Calu3 (cell line): ENCODE measurements at regions not wholly inside any gene's neighbourhood (a gene's known extent, or its start where the extent isn't known, plus 50 kb on each side); places are given as distances from the start of the nearest gene placed in this dataset.

Experiments
- BruUV-seq: library from RNA; stranded (reverse); fragments of 400-500 nt; replicated peaks from 2 replicates; lab custom pipeline; 2021; lab: Mats Ljungman, UMichigan
- CTCF ChIA-PET: fragments of 300-600 bp; sonication (Branson Sonifier 250); formaldehyde crosslinking; loops from one replicate; lab custom pipeline; 2022; ENCODE audit warnings: antibody characterized with exemption; lab: Charles Lee
- DNase-seq: peaks from one replicate; pipeline ENCODE4 v3.0.0; 2022
- H3K27ac Mint-ChIP-seq: one replicate; pipeline ENCODE4 v1.8.0; 2022; ENCODE audit warnings: mixed read lengths; ENCODE audit not compliant: unreplicated experiment
- H3K27me3 Mint-ChIP-seq: one replicate; pipeline ENCODE4 v1.8.0; 2022; ENCODE audit warnings: mixed read lengths; ENCODE audit not compliant: unreplicated experiment
- H3K36me3 Mint-ChIP-seq: one replicate; pipeline ENCODE4 v1.8.0; 2022; ENCODE audit warnings: mild to moderate bottlenecking, moderate library complexity, mixed read lengths; ENCODE audit not compliant: insufficient read depth, unreplicated experiment
- H3K4me1 Mint-ChIP-seq: one replicate; pipeline ENCODE4 v1.8.0; 2022; ENCODE audit warnings: mild to moderate bottlenecking, low read depth, mixed read lengths; ENCODE audit not compliant: unreplicated experiment
- H3K4me3 Mint-ChIP-seq: one replicate; pipeline ENCODE4 v1.8.0; 2022; ENCODE audit warnings: mild to moderate bottlenecking, low read depth, moderate library complexity, mixed read lengths; ENCODE audit not compliant: unreplicated experiment
- H3K9me3 Mint-ChIP-seq: one replicate; pipeline ENCODE4 v1.8.0; 2022; ENCODE audit warnings: low read depth, mixed read lengths; ENCODE audit not compliant: unreplicated experiment
- CTCF ChIP-seq: fragments of 200-600 bp; IDR thresholded peaks from one replicate; pipeline ENCODE4 v1.8.0; 2022; ENCODE audit warnings: antibody characterized with exemption; ENCODE audit not compliant: unreplicated experiment
- intact Hi-C: fragments of 100-400 bp; cut with micrococcal nuclease; formaldehyde crosslinking; loops from one replicate; pipeline ENCODE4 v1.10.0; 2022; ENCODE audit not compliant: unreplicated experiment

GRCh38 chr12:5203274-5203673 is 159.6 kb downstream of the KCNA5 start:
- H3K27ac Mint-ChIP-seq = no peak overlapping the region
- H3K4me1 Mint-ChIP-seq = no peaks in the 10 kb centered on the region
- no peaks in the 10 kb centered on the region for H3K27me3 Mint-ChIP-seq
- intact Hi-C loops = no loop called here
- no peak overlapping the region for H3K4me3 Mint-ChIP-seq
- H3K36me3 Mint-ChIP-seq = no peaks in the 10 kb centered on the region
- H3K9me3 Mint-ChIP-seq = peaks cover 3% of the 10 kb centered on the region
- CTCF ChIA-PET = no interaction called here
- no TSS peak for BruUV-seq
- no peak for TF ChIP-seq CTCF
- no peak for DNase-seq

DNA sequence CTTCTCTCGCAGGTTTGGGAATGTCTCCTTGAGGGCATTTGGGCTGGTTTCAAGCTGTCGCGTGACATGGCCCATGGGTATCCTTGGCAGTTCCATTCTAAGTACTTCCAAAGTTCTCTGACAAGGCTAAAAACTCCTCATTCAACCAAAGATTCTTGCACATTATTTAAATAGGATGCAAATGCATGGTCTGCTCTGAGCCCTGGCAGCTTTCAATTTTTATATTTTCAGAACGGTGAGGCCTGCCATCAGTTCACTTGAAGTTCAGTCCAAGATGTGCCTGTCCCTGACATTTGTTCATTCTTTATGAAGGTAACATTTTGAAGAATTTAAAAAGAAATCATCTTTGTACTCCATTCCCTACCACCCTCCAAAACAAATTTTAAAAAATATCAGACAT is 160.0 kb downstream of the KCNA5 start:
- TF ChIP-seq CTCF = no peak
- CTCF ChIA-PET = no interaction called here
- BruUV-seq = no TSS peak
- Mint-ChIP-seq H3K4me1 (no peaks in the 10 kb centered on the region), H3K9me3 (peaks cover 6% of the 10 kb centered on the region), H3K4me3 (no peak overlapping the region), H3K27ac (no peak overlapping the region), H3K27me3 (no peaks in the 10 kb centered on the region), H3K36me3 (no peaks in the 10 kb centered on the region)
- intact Hi-C loops = no loop called here
- DNase-seq = no peak

DNA sequence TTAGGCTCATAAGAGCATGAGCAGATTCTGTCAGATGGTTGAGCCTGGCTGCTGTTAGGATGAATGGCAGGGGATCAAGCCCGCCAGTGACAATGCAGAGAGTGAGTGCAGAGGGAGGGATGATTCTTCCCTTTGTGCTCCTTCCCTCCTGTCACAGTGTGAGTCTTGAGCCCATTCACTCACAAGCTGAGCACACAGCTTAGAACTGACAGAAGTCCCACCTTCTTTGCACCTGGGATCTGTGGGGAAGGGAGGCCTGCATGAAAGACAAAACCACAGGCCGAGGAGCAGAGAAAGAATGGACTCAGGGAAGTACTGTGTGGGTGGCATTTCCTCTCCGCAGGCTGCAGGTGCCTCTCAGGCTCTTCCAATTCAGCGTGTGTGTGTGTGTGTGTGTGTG is 160.6 kb downstream of the KCNA5 start:
- H3K9me3 Mint-ChIP-seq = peaks cover 7% of the 10 kb centered on the region
- no peaks in the 10 kb centered on the region for H3K27me3 Mint-ChIP-seq
- intact Hi-C loops = no loop called here
- no peak for TF ChIP-seq CTCF
- no peak for DNase-seq
- no peak overlapping the region for H3K4me3 Mint-ChIP-seq
- no peak overlapping the region for H3K27ac Mint-ChIP-seq
- H3K36me3 Mint-ChIP-seq = no peaks in the 10 kb centered on the region
- no TSS peak for BruUV-seq
- CTCF ChIA-PET = no interaction called here
- no peaks in the 10 kb centered on the region for H3K4me1 Mint-ChIP-seq

GRCh38 chr12:5204831-5205230 is 161.2 kb downstream of the KCNA5 start:
- Mint-ChIP-seq H3K27me3 (no peaks in the 10 kb centered on the region), H3K4me1 (no peaks in the 10 kb centered on the region), H3K27ac (no peak overlapping the region), H3K9me3 (peaks cover 7% of the 10 kb centered on the region), H3K36me3 (no peaks in the 10 kb centered on the region), H3K4me3 (no peak overlapping the region)
- CTCF ChIA-PET = no interaction called here
- no TSS peak for BruUV-seq
- DNase-seq = no peak
- intact Hi-C loops = no loop called here
- no peak for TF ChIP-seq CTCF
